ENCODE measurements at regions not wholly inside any gene's neighbourhood (a gene's known extent, or its start where the extent isn't known, plus 50 kb on each side); places are given as distances from the start of the nearest gene placed in this dataset.

- TF ChIP-seq CTCF (IDR thresholded peaks at IDR 0.05): no peak
- TF ChIP-seq YY1 (IDR thresholded peaks at IDR 0.05; ENCODE audit: low read depth): no peak
- TF ChIP-seq USF1 (IDR thresholded peaks at IDR 0.05; ENCODE audit: borderline replicate concordance, low read depth): no peak
- TF ChIP-seq FOSL2 (IDR thresholded peaks at IDR 0.05; ENCODE audit: borderline replicate concordance, low read depth): no peak
- TF ChIP-seq GABPA (IDR thresholded peaks at IDR 0.05; ENCODE audit: low read depth): no peak
- TF ChIP-seq EZH2phosphoT487 (IDR thresholded peaks at IDR 0.05; ENCODE audit: borderline replicate concordance, low read depth): no peak
- TF ChIP-seq TAF1 (IDR thresholded peaks at IDR 0.05; ENCODE audit: borderline replicate concordance, low read depth, low read length): no peak
- no peak for TF ChIP-seq FOXM1 (IDR thresholded peaks at IDR 0.05; ENCODE audit: low read depth)
- no peak for TF ChIP-seq MAX (IDR thresholded peaks at IDR 0.05; ENCODE audit: low read depth)
- TF ChIP-seq POLR2AphosphoS5 (IDR thresholded peaks at IDR 0.05; ENCODE audit: low read depth, low read length): no peak
Measured at GRCh38 chr3:132821314-132821713, 99.1 kb upstream of the NPHP3 start.
